ENCODE measurements at regions not wholly inside any gene's neighbourhood (a gene's known extent, or its start where the extent isn't known, plus 50 kb on each side); places are given as distances from the start of the nearest gene placed in this dataset.

GRCh38 chrX:140318296-140318695 is 186.6 kb downstream of the SOX3 start:
- CTCF ChIA-PET: no interaction called here
- no TSS peak for BruUV-seq (replicated peaks)

GRCh38 chrX:140317462-140317861 is 187.4 kb downstream of the SOX3 start:
- intact Hi-C loops (cut with micrococcal nuclease; ENCODE audit: unreplicated experiment): no loop called here
- Histone ChIP-seq H3K27me3 (ENCODE audit: control insufficient read depth, insufficient read depth, low read length) (no peaks in the 10 kb centered on the region), H3K36me3 (ENCODE audit: control insufficient read depth, insufficient read depth, low read length) (no peaks in the 10 kb centered on the region), H3K4me3 (ENCODE audit: low read depth in 2 of 2, low read length in 2 of 2) (no peak overlapping the region), H3K4me1 (ENCODE audit: control insufficient read depth, insufficient read depth, low read length) (no peaks in the 10 kb centered on the region), H3K9me3 (ENCODE audit: control insufficient read depth, insufficient read depth, low read depth, low read length) (no peaks in the 10 kb centered on the region), H3K27ac (ENCODE audit: low read length) (no peak overlapping the region)
- no TSS peak for BruUV-seq (replicated peaks)
- POLR2A ChIA-PET: no interaction called here
- no peak for DNase-seq (ENCODE audit: low read depth, low spot score)
- ATAC-seq: no peak
- in situ Hi-C loops (cut with HindIII; ENCODE audit: low pct_unique_long_range_greater_than_20kb, low sequenced_read_pairs): no loop called here
- TF ChIP-seq TCF7L2 (IDR thresholded peaks at IDR 0.05; ENCODE audit: low read depth, low read length): no peak
- TF ChIP-seq POLR2AphosphoS5 (IDR thresholded peaks at IDR 0.05; ENCODE audit: low read depth, low read length): no peak
- TF ChIP-seq REST (IDR thresholded peaks at IDR 0.05; ENCODE audit: insufficient read depth in 1 of 2, low read depth in 2 of 2, low read length in 1 of 2): no peak
- TF ChIP-seq SIN3A (IDR thresholded peaks at IDR 0.05; ENCODE audit: borderline replicate concordance, insufficient read depth, low read depth, low read length): no peak
- TF ChIP-seq, protein P1, sequence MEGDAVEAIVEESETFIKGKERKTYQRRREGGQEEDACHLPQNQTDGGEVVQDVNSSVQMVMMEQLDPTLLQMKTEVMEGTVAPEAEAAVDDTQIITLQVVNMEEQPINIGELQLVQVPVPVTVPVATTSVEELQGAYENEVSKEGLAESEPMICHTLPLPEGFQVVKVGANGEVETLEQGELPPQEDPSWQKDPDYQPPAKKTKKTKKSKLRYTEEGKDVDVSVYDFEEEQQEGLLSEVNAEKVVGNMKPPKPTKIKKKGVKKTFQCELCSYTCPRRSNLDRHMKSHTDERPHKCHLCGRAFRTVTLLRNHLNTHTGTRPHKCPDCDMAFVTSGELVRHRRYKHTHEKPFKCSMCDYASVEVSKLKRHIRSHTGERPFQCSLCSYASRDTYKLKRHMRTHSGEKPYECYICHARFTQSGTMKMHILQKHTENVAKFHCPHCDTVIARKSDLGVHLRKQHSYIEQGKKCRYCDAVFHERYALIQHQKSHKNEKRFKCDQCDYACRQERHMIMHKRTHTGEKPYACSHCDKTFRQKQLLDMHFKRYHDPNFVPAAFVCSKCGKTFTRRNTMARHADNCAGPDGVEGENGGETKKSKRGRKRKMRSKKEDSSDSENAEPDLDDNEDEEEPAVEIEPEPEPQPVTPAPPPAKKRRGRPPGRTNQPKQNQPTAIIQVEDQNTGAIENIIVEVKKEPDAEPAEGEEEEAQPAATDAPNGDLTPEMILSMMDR (IDR thresholded peaks at IDR 0.05): no peak
- CTCF ChIA-PET: no interaction called here

More at GRCh38 chrX:140318296-140318695, 186.6 kb downstream of the SOX3 start:
- intact Hi-C loops (cut with micrococcal nuclease; ENCODE audit: unreplicated experiment): no loop called here
- Histone ChIP-seq H3K9me3 (ENCODE audit: control insufficient read depth, insufficient read depth, low read depth, low read length) (no peaks in the 10 kb centered on the region), H3K4me1 (ENCODE audit: control insufficient read depth, insufficient read depth, low read length) (no peaks in the 10 kb centered on the region), H3K27me3 (ENCODE audit: control insufficient read depth, insufficient read depth, low read length) (no peaks in the 10 kb centered on the region), H3K36me3 (ENCODE audit: control insufficient read depth, insufficient read depth, low read length) (no peaks in the 10 kb centered on the region), H3K4me3 (ENCODE audit: low read depth in 2 of 2, low read length in 2 of 2) (no peak overlapping the region), H3K27ac (ENCODE audit: low read length) (no peak overlapping the region)
- POLR2A ChIA-PET: no interaction called here
- in situ Hi-C loops (cut with HindIII; ENCODE audit: low pct_unique_long_range_greater_than_20kb, low sequenced_read_pairs): no loop called here
- no peak for DNase-seq (ENCODE audit: low read depth, low spot score)
- ATAC-seq: no peak
- TF ChIP-seq POLR2AphosphoS5 (IDR thresholded peaks at IDR 0.05; ENCODE audit: low read depth, low read length) (no peak), TCF7L2 (IDR thresholded peaks at IDR 0.05; ENCODE audit: low read depth, low read length) (no peak)

DNA sequence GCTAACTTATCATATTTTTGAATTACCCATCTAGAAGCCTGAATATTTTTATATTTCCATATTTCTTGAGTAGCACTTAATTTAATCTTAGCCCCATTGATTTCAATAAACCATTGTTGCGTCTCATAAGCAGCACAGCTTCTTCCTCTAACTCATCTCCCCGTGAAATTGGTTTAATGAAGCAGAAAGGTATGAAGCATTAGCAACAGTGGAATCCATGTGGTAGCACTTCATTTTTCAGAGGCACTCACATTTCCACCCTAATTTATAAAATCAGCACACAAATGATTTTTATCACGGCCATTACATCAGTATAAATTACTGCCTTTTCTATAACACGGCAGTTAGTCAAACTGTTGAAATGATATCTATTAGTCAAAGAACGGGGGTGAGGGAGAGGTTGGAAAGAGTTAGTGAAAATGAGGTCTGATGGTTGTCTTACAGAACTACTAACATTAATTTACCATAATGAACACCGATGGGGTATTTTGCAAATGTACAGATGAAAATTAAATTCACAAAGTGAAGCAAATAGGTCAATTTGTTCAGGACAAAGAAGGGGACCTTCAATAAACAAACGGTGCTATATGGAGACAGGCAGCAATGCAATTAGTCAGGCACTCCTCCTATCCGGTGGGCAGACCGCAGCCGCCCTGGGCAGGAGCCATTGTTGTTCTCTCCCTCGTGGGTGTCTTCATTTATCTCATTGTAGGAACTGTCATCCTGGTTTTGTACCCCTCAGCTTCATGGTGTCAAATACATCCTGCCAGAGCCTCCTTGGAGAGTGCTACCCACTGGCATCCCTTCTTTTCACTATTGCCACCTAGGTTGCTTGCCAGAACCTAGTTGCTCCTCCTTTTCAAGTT is 205.7 kb downstream of the SOX3 start:
- intact Hi-C loops (cut with micrococcal nuclease; ENCODE audit: unreplicated experiment): no loop called here
- no TSS peak for BruUV-seq (replicated peaks)
- CTCF ChIA-PET: no interaction called here

More for the DNA sequence above, 205.7 kb downstream of the SOX3 start:
- H3K36me3 ChIP-seq (ENCODE audit: control insufficient read depth, insufficient read depth, low read length): no peaks in the 10 kb centered on the region
- H3K4me1 ChIP-seq (ENCODE audit: control insufficient read depth, insufficient read depth, low read length): no peaks in the 10 kb centered on the region
- in situ Hi-C loops (cut with HindIII; ENCODE audit: low pct_unique_long_range_greater_than_20kb, low sequenced_read_pairs): no loop called here
- POLR2A ChIA-PET: no interaction called here
- no peak overlapping the region for H3K4me3 ChIP-seq (ENCODE audit: low read depth in 2 of 2, low read length in 2 of 2)
- H3K9me3 ChIP-seq (ENCODE audit: control insufficient read depth, insufficient read depth, low read depth, low read length): no peaks in the 10 kb centered on the region
- H3K27ac ChIP-seq (ENCODE audit: low read length): no peak overlapping the region
- no peaks in the 10 kb centered on the region for H3K27me3 ChIP-seq (ENCODE audit: control insufficient read depth, insufficient read depth, low read length)
- TF ChIP-seq POLR2AphosphoS5 (IDR thresholded peaks at IDR 0.05; ENCODE audit: low read depth, low read length): no peak
- TF ChIP-seq TCF7L2 (IDR thresholded peaks at IDR 0.05; ENCODE audit: low read depth, low read length): no peak
- TF ChIP-seq SIN3A (IDR thresholded peaks at IDR 0.05; ENCODE audit: borderline replicate concordance, insufficient read depth, low read depth, low read length): no peak
- no peak for TF ChIP-seq REST (IDR thresholded peaks at IDR 0.05; ENCODE audit: insufficient read depth in 1 of 2, low read depth in 2 of 2, low read length in 1 of 2)
- TF ChIP-seq, protein P1 (IDR thresholded peaks at IDR 0.05): no peak
- no peak for ATAC-seq
- no peak for DNase-seq (ENCODE audit: low read depth, low spot score)
